Adrenal gland (tissue), 9 donors: ENCODE measurements at regions not wholly inside any gene's neighbourhood (a gene's known extent, or its start where the extent isn't known, plus 50 kb on each side); places are given as distances from the start of the nearest gene placed in this dataset.

Experiments
- DNase-seq, 7 donors: peaks; one replicate each; pipeline ENCODE4 v3.0.0-alpha.2; 2019 to 2020
- H3K27ac ChIP-seq, 5 donors: fragments of 200-600 bp; sonication (generic) in 4 of 5; 1 replicate in 3 of 5; 2 replicates in 2 of 5; pipeline versions ENCODE4 v1.5.1 to v1.8.0; 2016 to 2020; ENCODE audit warnings: mild to moderate bottlenecking in 1 of 5
- H3K27me3 ChIP-seq: fragments of 200-600 bp; 2 replicates; pipeline ENCODE4 v1.8.0; 2021
- H3K36me3 ChIP-seq, 2 donors: fragments of 200-600 bp; replicated peaks in 1 of 2; 1 replicate in 1 of 2; 2 replicates in 1 of 2; pipeline versions ENCODE4 v1.5.1 to v1.8.0; 2018 to 2022
- H3K4me1 ChIP-seq, 2 donors: fragments of 200-600 bp; replicated peaks in 1 of 2; 1 replicate in 1 of 2; 2 replicates in 1 of 2; pipeline versions ENCODE4 v1.5.1 to v1.8.0; 2018 to 2021
- H3K4me3 ChIP-seq, 4 donors: fragments of 200-600 bp; sonication (generic) in 3 of 4; one replicate each; pipeline ENCODE4 v1.5.1; 2016 to 2018
- H3K9me3 ChIP-seq, 3 donors: fragments of 200-600 bp; sonication (generic) in 1 of 3; replicated peaks in 1 of 3; 1 replicate in 2 of 3; 2 replicates in 1 of 3; pipeline versions ENCODE4 v1.5.1 to v1.8.0; 2016 to 2021
- CTCF ChIP-seq, 6 experiments: fragments of 450-650 bp in 4 of 6; fragments of 200-600 bp in 2 of 6; sonication (generic) in 1 of 6; IDR thresholded peaks; 1 replicate in 5 of 6; 2 replicates in 1 of 6; pipeline versions ENCODE4 v1.5.1 to v1.8.0; 2016 to 2021; ENCODE audit warnings: antibody characterized with exemption in 6 of 6, mild to moderate bottlenecking in 2 of 6, moderate library complexity in 1 of 6
- POLR2A ChIP-seq, 2 donors: fragments of 450-650 bp; IDR thresholded peaks; one replicate each; pipeline ENCODE4 v1.6.1; 2017; ENCODE audit warnings: antibody characterized with exemption in 2 of 2, mild to moderate bottlenecking in 2 of 2, moderate library complexity in 1 of 2
- WGBS, 4 donors: extraction: QIAGEN DNeasy Blood & Tissue Kit in 2 of 4; methylation state at CpG; one replicate each; pipeline versions ENCODE4 v1.1.5 to v1.1.7; 2013 to 2017; 5-methylcytosine and 5-hydroxymethylcytosine counted together
- intact Hi-C, 2 donors: fragments of 100-400 bp; cut with DNase I; formaldehyde crosslinking; loops; one replicate each; pipeline versions ENCODE4 v1.14.1 to v1.15.0; 2022 to 2023
- donor health status: healthy with polysubstance abuse.
- donor health status: Bipolar disorder and iron deficiency.
- donor health status: DM: yes; HTN: yes; CAD: no.
- donor health status: DM: no; HTN: no; CAD: no.
- donor health status: DM: no; HTN: no; CAD: no.

- Histone ChIP-seq H3K36me3 (no peaks in the 10 kb centered on the region), H3K4me3 (no peak overlapping the region), H3K27me3 (no peaks in the 10 kb centered on the region), H3K9me3 (no peaks in the 10 kb centered on the region), H3K4me1 (no peaks in the 10 kb centered on the region), H3K27ac (no peak overlapping the region)
- no peak for DNase-seq
- no peak for TF ChIP-seq CTCF (IDR thresholded peaks at IDR 0.05)
- no peak for TF ChIP-seq POLR2A (IDR thresholded peaks at IDR 0.05)
- WGBS, 4 donors = 81 to 86% (median 83%) methylated on average over 4 of the region's 4 CpGs
- intact Hi-C loops = no loop called here
These were observed 447.3 kb upstream of the JARID2 start for GRCh38 chr6:14798594-14798982.

- TF ChIP-seq POLR2A (IDR thresholded peaks at IDR 0.05) (no peak), CTCF (IDR thresholded peaks at IDR 0.05) (no peak)
- no peak overlapping the region for H3K4me3 ChIP-seq
- no peak overlapping the region for H3K27ac ChIP-seq
- intact Hi-C loops = no loop called here
- DNase-seq = no peak
- H3K36me3 ChIP-seq = no peaks in the 10 kb centered on the region
- no peaks in the 10 kb centered on the region for H3K27me3 ChIP-seq
- no peaks in the 10 kb centered on the region for H3K4me1 ChIP-seq
- no peaks in the 10 kb centered on the region for H3K9me3 ChIP-seq
- WGBS, 4 donors = 82 to 97% (median 86%) methylated on average over 2 of the region's 2 CpGs
These were observed 446.8 kb upstream of the JARID2 start for GRCh38 chr6:14798996-14799588.

GRCh38 chr6:14799928-14800327 is 445.9 kb upstream of the JARID2 start:
- TF ChIP-seq CTCF (IDR thresholded peaks at IDR 0.05) (peak in 1 of 6 experiments; percentile 11), POLR2A (IDR thresholded peaks at IDR 0.05) (no peak)
- H3K4me1 ChIP-seq = peaks cover 4 to 7% of the 10 kb centered on the region in 2 donors
- no peak overlapping the region for H3K4me3 ChIP-seq
- H3K27me3 ChIP-seq = no peaks in the 10 kb centered on the region
- no peaks in the 10 kb centered on the region for H3K36me3 ChIP-seq
- H3K27ac ChIP-seq = no peak overlapping the region
- H3K9me3 ChIP-seq = no peaks in the 10 kb centered on the region
- DNase-seq = peak; percentile 55 to 84 (median 68)
- intact Hi-C loops = no loop called here

GRCh38 chr6:14802514-14803160 is 443.2 kb upstream of the JARID2 start:
- 82 to 89% (median 88%) methylated on average over 9 of the region's 9 CpGs for WGBS, 4 donors
- H3K9me3 ChIP-seq = no peaks in the 10 kb centered on the region
- no peak overlapping the region for H3K4me3 ChIP-seq
- intact Hi-C loops = no loop called here
- TF ChIP-seq POLR2A (IDR thresholded peaks at IDR 0.05) (no peak), CTCF (IDR thresholded peaks at IDR 0.05) (no peak)
- DNase-seq = no peak
- H3K4me1 ChIP-seq = peaks cover 6 to 12% of the 10 kb centered on the region in 2 donors
- H3K27ac ChIP-seq = no peak overlapping the region
- H3K27me3 ChIP-seq = no peaks in the 10 kb centered on the region
- no peaks in the 10 kb centered on the region for H3K36me3 ChIP-seq
